ENCODE measurements at regions not wholly inside any gene's neighbourhood (a gene's known extent, or its start where the extent isn't known, plus 50 kb on each side); places are given as distances from the start of the nearest gene placed in this dataset.
"Not testable (repeated sequence)": the region's sequence is repeated elsewhere in the genome, so short reads cannot be mapped to it uniquely, and the experiment has no call there.

- DNase-seq = no peak
Observed at GRCh38 chr1:87972811-87973210, 644.1 kb downstream of the LMO4 start.

DNA sequence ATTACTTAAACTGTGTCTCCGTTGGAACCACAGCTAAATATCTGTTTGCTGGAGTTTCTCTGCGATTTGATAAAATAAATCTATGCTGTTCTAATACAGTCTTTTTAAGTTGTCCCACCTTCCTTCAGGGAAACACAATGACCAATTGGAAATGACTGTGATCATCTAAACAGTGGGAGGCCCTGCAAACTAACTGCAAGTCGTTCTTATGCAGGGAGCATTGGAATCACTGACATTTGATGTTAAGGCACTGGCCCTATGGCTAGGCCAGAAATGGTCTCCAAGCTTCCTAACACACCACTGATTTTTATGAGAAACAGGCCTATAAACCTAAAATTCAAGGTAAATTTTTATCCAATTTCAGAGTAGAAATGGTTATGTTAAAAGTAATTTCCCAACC lies 645.2 kb downstream of the LMO4 start:
- DNase-seq = no peak

GRCh38 chr1:87976316-87976715 lies 647.6 kb downstream of the LMO4 start:
- no peak for DNase-seq

- DNase-seq = no peak
Observed at GRCh38 chr1:87977145-87977544, 648.5 kb downstream of the LMO4 start.

DNA sequence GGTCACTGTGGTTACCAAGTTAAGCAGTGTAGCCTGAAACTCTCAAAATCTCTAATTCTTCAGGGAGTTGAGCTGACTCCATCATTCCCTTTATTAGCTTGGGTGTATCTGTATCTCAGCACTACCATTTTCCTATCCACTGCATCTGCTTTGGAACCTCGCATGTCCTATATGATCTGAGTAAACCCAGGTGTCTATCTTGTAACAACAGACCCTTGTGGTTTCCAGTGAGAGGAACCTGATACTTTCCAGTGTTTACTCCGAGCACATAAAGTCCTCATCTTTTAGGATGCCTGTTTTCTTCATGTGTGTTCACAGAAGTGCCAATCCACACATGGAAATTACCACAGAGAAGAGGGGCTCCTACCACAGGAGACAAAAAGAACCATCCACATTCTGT lies 650.4 kb downstream of the LMO4 start:
- DNase-seq = no peak

- DNase-seq = no peak
Observed at GRCh38 chr1:87980494-87980893, 651.8 kb downstream of the LMO4 start.

DNA sequence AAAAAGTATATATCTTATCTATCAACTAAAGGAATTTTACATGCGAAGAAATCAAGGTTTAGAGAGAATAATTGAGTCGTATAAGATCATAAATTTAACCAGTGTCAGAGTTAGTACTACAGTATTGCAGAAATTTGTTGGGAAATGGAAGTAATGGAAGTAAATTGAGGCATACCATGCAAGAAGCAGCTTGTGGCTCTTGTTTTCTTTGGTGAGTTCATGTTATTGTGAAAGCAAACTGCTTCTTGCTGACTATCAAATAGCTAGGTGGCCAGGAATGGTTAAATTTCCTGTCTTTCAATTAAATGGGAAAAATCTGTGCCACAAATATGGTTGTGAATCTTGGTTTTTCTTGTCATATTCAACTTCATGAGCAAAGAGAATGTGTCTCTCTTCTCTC lies 652.7 kb downstream of the LMO4 start:
- DNase-seq = no peak

DNA sequence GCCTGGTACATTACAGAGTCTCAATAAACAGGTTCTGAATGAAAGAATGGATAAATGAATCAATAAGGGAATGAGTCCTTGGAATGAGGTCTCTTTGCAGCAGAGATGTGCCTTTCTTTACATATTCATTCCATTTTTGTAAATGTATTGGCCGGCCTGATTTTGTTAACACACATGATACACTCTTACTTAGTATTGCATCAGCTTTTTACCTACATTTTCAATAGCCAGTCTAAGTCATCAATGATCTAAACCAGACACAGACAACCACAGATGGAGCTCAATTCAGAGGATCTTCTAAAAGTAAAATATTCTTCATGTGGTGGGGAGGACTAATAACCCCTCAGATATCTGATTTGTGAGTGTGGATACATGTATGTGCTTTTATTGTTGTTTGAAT lies 653.1 kb downstream of the LMO4 start:
- DNase-seq = no peak

- no peak for DNase-seq
Observed at GRCh38 chr1:87983841-87984240, 655.2 kb downstream of the LMO4 start.

- no peak for DNase-seq
Observed at GRCh38 chr1:87985071-87985470, 656.4 kb downstream of the LMO4 start.

GRCh38 chr1:87986130-87986866 lies 657.6 kb downstream of the LMO4 start:
- DNase-seq = no peak

- no peak for DNase-seq
Observed at GRCh38 chr1:87989346-87989745, 660.7 kb downstream of the LMO4 start.

- DNase-seq = not testable (repeated sequence)
Observed at GRCh38 chr1:87992536-87992935, 663.9 kb downstream of the LMO4 start.

GRCh38 chr1:87993051-87993450 lies 664.4 kb downstream of the LMO4 start:
- DNase-seq = no peak

GRCh38 chr1:87999852-88000251 lies 671.2 kb downstream of the LMO4 start:
- no peak for DNase-seq

- no peak for DNase-seq
Observed at GRCh38 chr1:88001460-88001859, 672.8 kb downstream of the LMO4 start.

DNA sequence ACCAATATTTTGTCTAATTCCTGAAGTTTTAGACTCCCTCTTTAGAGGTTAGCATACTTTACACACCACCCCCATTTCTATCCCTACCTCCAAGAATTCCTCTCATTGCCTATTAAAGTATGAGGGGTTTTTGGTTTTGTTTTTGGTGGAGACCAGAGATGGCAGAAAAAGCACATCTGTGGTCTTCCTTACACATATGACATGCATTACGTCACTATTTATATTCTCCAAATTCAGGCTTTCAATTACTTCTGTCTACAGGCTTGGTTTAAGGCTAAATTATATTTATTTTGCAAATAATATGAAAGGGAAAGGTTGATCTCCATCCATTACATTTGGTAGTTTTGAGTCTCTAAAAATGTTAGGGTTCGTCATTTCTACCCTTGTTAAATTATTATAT lies 674.6 kb downstream of the LMO4 start:
- no peak for DNase-seq

DNA sequence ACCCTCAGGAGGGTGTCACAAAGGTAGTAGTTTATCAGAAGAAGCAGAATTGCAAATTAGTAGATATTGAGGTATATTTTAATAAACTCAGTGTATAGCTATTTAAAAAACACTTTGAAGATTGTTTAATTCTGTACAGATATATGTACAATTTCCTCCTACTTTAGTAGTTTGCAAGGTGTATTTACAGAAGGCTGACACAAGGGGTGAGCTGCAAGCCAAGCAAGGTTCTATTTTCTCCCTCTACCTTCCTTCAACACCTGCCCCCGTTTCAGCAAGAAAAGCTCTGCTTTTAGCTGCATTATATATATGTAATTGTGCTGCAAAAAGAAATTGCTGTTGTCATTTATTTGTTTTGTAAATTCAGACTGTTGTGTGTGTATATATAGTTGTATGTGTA lies 674.2 kb upstream of the PKN2 start:
- DNase-seq = no peak

DNA sequence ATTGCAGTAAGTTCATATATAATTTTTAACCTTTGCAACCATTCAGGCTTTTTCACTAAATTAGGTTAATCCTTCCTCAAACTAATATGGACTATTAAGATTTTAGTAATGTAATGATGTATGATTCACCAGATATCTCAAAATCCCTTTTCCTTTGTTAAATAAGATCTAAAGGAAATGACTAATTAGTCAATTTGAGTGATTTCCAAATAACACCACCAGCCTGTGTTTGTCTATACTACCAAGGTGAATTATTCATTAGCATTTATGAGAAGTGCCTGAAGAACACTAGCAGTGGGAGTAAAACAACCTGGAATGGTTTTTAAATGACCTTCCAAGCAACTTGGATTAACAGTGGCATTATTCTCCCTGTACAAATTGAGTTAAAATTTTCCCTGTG lies 670.6 kb upstream of the PKN2 start:
- no peak for DNase-seq

- no peak for DNase-seq
Observed at GRCh38 chr1:88014131-88014530, 669.9 kb upstream of the PKN2 start.

- no peak for DNase-seq
Observed at GRCh38 chr1:88016947-88017346, 667.1 kb upstream of the PKN2 start.

GRCh38 chr1:88021529-88021928 lies 662.5 kb upstream of the PKN2 start:
- DNase-seq = no peak

GRCh38 chr1:88022516-88022915 lies 661.6 kb upstream of the PKN2 start:
- DNase-seq = no peak

- DNase-seq = no peak
Observed at GRCh38 chr1:88029142-88029541, 654.9 kb upstream of the PKN2 start.

GRCh38 chr1:88029899-88030298 lies 654.2 kb upstream of the PKN2 start:
- DNase-seq = no peak
